ENCODE measurements at regions not wholly inside any gene's neighbourhood (a gene's known extent, or its start where the extent isn't known, plus 50 kb on each side); places are given as distances from the start of the nearest gene placed in this dataset.

- TF ChIP-seq CTCF (IDR thresholded peaks at IDR 0.05) (no peak), POLR2A (IDR thresholded peaks at IDR 0.05) (no peak), POLR2AphosphoS5 (IDR thresholded peaks at IDR 0.05) (no peak)
Measured at GRCh38 chr6:163945808-163946207, 531.3 kb downstream of the QKI start.
